HG02870 (cell line): ENCODE measurements at regions not wholly inside any gene's neighbourhood (a gene's known extent, or its start where the extent isn't known, plus 50 kb on each side); places are given as distances from the start of the nearest gene placed in this dataset.
A peak's percentile ranks its signal among the peaks of the same experiment; 100 is the strongest.
"Not testable (repeated sequence)": the region's sequence is repeated elsewhere in the genome, so short reads cannot be mapped to it uniquely, and the experiment has no call there.

Experiments used
- ATAC-seq: cut with Tn5 transposase; IDR thresholded peaks from one replicate; pipeline ENCODE4 v1.9.1; 2021; ENCODE audit warnings: mild to moderate bottlenecking, moderate library complexity; ENCODE audit not compliant: unreplicated experiment

DNA sequence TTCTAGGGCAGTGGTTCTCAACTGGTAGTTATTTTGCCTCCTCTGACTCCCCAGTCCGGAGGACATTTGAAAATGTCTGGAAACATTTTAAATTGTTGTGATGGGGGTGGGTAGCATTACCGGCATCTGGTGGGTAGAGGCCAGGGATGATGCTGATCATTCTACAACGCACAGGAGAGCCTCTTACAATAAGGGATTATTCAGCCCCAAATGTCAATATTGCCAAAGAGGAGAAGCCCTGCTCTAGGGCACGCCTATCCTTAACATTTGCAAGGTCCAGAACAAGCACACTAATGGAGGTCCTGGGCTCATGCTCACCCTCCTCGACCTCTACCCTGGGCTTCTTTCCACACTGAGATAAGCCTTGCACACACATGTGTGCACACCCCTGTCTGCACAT, 106.4 kb downstream of the MINAR1 start:
- no peak for ATAC-seq

DNA sequence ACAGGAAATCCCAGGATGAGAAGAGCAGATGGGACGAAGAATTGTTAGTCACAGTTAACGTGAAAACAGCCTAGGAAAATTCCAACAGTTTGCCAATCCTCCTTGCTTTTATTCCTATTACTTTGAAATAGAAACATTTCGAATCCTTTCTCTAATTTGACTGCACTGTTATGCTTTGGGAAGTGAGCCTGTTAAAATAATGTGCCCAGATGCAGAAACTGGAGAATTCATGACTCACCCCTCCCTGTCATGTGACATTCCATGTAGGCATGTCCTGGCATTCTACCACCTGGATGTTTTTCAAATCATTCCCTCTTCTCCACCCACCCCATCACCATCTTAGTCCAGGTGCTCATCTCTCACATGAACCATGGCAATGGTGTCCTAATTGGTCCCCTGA, 107.3 kb downstream of the MINAR1 start:
- no peak for ATAC-seq

- ATAC-seq = no peak
Measured at GRCh38 chr15:79540551-79540950, 108.4 kb downstream of the MINAR1 start.

GRCh38 chr15:79541196-79541595, 109.1 kb downstream of the MINAR1 start:
- no peak for ATAC-seq

DNA sequence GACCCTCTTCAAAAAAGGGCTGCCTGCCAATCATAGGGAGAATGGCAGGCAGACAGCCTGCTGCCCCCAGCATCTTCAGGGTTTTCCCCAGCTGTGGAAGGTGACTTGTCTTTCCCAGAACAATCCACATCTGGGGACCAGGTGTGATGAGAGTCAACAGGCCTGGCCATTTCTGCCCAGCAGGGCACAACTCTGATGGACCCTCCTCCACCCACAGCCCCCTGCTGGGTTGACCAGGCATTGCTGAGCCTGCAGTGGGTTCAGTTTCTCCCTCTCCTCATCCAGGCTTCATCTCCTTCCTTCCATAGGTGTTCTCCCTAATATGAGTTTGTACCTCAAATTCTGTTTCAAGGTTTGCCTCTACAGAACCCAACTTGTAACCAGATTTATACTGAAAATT, 111.0 kb downstream of the MINAR1 start:
- ATAC-seq = no peak

DNA sequence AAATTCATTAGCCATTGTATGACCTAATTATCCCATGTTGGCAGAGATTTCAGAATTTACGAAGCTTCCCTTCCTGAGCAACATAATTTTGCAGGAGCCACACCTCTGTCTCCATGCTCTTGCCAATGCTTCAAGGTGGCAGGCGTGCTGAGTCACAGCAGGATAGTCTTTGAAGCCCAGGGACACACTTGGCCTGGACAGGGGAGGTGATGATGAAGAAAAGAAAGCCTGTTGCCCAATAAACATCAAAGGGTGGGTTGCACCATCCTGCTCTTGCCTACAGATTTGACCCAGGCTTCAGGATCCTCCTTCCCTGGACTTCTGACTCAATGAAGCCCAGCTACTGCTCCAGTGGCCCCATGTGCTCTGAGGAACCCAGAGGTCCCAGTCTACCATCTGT, 117.1 kb downstream of the MINAR1 start:
- no peak for ATAC-seq

- no peak for ATAC-seq
Measured at GRCh38 chr15:79560384-79560783, 128.2 kb downstream of the MINAR1 start.

- ATAC-seq = no peak
Measured at GRCh38 chr15:79561982-79562381, 129.8 kb downstream of the MINAR1 start.

- no peak for ATAC-seq
Measured at GRCh38 chr15:79562403-79562815, 130.3 kb downstream of the MINAR1 start.

DNA sequence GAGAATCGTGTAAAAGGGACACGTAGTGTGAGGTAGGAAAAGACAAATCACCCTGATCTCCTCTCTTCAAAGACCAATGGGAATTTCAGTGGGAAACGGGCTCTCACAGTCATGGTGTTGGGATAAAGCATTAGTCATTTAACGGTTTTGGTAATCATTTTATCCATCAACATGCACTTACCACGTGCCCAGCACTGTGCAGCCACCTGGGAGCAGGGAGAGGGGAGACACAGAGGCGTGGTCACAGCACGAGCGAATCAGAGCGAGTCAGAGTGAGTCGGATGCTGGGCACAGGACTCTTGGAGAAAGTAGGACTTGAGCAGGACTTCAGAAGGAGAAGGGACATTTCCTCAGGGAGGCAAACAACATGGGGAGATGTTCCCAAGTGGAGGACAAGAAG, 130.8 kb downstream of the MINAR1 start:
- no peak for ATAC-seq

GRCh38 chr15:79570004-79570403, 137.9 kb downstream of the MINAR1 start:
- no peak for ATAC-seq

- ATAC-seq = no peak
Measured at GRCh38 chr15:79572691-79573404, 140.7 kb downstream of the MINAR1 start.

DNA sequence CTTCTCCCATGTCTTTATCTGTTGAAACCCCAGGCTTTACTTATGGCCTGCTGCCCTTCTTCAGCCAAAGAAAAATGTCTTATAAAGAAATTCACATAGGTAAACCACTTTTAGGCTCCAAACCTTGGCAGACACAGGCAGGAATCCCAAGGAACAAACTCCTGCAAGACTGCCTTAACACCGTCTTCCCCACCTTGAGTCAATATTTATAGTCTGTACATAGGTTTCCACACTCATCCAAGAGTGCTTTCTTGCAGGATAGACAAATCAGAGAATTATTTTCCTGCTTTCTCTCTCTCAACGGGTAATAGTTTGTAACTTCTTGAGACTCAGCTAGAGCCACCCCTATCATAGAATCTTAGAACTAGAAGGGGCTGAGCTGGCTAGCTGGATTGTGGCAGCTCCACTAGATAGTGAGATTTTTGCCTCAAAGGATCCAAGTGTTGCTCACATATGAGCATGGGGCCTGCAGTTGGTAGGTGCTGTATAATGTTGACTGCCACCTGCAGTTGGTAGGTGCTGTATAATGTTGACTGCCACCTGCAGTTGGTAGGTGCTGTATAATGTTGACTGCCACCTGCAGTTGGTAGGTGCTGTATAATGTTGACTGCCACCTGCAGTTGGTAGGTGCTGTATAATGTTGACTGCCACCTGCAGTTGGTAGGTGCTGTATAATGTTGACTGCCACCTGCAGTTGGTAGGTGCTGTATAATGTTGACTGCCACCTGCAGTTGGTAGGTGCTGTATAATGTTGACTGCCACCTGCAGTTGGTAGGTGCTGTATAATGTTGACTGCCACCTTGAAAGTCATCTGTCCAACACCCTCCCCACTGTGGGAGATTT, 142.5 kb downstream of the MINAR1 start:
- not testable (repeated sequence) for ATAC-seq

- ATAC-seq = no peak
Measured at GRCh38 chr15:79582650-79583049, 150.5 kb downstream of the MINAR1 start.

DNA sequence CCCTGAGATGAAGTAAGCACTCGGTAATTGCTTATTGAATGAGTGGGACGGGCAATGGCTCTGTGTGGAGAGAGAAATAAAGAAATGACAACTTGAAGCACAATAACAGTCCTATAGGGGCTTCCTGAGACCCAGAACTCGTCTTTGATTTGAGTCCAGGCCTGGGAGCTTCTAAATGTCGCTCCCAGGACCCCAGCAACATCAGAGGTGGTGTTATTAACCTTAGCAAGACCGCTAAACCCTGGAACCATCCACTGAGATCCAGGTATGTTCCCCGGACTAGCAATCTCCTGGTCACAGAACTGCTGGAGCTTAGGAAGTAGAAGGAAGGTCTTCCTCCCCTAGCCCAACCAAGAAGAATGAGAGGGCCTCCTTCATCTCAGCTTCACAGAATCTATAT, 160.0 kb downstream of the MINAR1 start:
- no peak for ATAC-seq

- no peak for ATAC-seq
Measured at GRCh38 chr15:79593119-79593869, 161.2 kb downstream of the MINAR1 start.

DNA sequence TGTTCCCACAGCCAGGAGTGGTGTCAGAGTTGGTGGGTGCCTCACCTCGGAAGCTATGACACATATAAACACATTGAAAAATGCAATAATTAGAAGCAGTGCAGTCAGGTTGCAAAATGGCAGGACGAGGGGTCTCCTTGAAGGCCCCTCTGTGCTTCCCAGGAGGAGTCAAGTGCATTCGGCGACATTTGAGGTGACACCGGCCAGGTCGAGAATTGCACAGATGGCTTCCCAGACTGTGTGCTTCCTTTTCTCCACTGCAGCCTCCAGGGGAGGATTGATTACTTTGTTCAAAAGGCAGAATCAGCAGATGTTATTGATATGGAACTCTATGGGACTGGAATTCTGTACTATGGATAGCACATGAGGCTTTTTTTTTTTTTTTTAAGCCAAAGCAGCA, 163.2 kb downstream of the MINAR1 start:
- no peak for ATAC-seq

DNA sequence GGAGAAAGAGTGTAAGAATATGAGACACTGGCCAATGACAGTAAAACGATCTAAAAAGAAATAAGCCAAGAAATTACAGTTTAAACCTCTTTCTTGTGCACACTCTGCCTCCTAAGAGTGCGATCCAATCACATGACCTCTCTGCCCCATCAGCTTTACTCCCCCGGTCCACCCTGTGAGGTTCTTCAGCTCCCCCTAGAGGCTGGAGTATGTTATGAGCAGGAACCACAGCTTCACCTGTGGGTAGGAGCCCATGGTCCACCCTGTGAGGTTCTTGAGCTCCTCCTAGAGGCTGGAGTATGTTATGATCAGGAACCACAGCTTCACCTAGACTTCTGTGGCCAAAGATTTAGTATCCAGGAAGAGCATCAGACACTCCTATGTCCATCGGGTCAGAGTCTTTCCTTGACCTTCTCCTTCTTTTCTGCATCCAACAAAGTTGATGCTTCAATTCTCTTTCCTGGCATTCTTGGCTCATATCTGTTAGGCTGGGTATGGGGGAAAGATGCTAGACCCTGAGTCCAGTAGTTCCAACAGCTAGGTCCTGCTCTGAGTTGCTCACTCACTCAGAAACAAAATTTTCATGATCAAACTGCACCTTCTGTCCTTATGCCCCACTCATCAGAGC, 164.0 kb downstream of the MINAR1 start:
- ATAC-seq = peak; percentile 94

- ATAC-seq = no peak
Measured at GRCh38 chr15:79598639-79599038, 166.5 kb downstream of the MINAR1 start.

- ATAC-seq = no peak
Measured at GRCh38 chr15:79601405-79602086, 169.4 kb downstream of the MINAR1 start.

- ATAC-seq = no peak
Measured at GRCh38 chr15:79602180-79602579, 170.0 kb downstream of the MINAR1 start.
